ENCODE measurements at regions not wholly inside any gene's neighbourhood (a gene's known extent, or its start where the extent isn't known, plus 50 kb on each side); places are given as distances from the start of the nearest gene placed in this dataset.
"Not testable (repeated sequence)": the region's sequence is repeated elsewhere in the genome, so short reads cannot be mapped to it uniquely, and the experiment has no call there.

DNA sequence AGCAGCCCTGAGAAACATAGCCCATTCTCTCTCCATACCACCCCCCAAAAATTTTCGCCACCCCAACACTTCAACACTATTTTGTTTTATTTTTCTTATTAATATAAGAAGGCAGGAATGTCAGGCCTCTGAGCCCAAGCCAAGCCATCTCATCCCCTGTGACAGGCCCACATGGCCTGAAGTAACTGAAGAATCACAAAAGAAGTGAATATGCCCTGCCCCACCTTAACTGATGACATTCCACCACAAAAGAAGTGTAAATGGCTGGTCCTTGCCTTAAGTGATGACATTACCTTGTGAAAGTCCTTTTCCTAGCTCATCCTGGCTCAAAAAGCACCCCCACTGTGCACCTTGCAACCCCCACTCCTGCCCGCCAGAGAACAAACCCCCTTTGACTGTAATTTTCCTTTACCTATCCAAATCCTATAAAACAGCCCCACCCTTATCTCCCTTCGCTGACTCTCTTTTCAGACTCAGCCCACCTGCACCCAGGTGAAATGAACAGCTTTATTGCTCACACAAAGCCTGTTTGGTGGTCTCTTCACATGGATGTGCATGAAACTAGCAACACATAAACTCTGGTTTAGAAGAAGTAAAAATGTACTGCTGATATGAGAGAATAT is 688.1 kb upstream of the MGAT4C start:
- not testable (repeated sequence) for TF ChIP-seq CTCF (IDR thresholded peaks at IDR 0.05); EZH2 (IDR thresholded peaks at IDR 0.05; ENCODE audit: borderline replicate concordance, insufficient read depth, low read depth, low read length, poor library complexity, severe bottlenecking)

Data from B cell (primary cell).